ENCODE measurements at regions not wholly inside any gene's neighbourhood (a gene's known extent, or its start where the extent isn't known, plus 50 kb on each side); places are given as distances from the start of the nearest gene placed in this dataset.

GRCh38 chr3:107970993-107971580 is 119.7 kb downstream of the CD47 start:
- TF ChIP-seq CTCF (IDR thresholded peaks at IDR 0.05) (no peak), POLR2A (IDR thresholded peaks at IDR 0.05) (no peak)

All from Peyer's patch (tissue), 4 donors.